ENCODE measurements at regions not wholly inside any gene's neighbourhood (a gene's known extent, or its start where the extent isn't known, plus 50 kb on each side); places are given as distances from the start of the nearest gene placed in this dataset.
A peak's percentile ranks its signal among the peaks of the same experiment; 100 is the strongest.

DNA sequence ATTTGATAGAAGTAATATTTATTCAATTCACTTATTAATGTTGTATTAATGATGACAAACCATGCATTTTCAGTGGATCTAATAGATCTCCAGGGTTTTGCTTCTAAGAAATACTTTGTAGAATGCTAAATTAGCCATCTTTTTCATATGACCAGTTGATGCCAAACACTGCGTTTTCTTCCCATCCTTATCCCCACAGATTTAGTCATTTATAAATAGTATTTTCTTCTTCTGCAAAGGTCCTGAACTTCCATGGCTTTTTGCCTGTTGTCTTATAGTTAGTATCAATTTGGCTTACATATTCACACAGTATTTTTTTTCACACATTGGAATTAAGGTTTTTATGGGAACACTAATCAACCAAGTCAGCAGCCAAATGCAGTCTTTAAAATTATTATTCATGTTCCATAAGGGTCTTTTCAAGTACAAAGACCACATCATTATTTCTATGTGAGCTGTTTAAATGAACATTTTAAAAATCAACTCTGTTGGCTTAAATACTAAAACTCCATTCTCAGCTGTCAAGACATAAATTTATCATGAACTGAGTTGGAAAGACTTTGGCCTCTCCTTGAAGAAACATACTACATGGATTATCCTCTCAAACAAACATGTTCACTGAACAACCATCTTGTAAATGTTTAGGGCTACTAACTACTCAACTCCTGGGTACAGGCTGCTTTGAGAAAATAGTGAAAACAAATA is 1278.4 kb upstream of the FLRT2 start:
- no peak overlapping the region for H3K4me3 ChIP-seq
- no peak overlapping the region for H3K27ac ChIP-seq
- DNase-seq = no peak
- peaks cover 2% of the 10 kb centered on the region for H3K4me1 ChIP-seq (ENCODE audit: insufficient read depth)
- H3K9me3 ChIP-seq = no peaks in the 10 kb centered on the region
- no peaks in the 10 kb centered on the region for H3K36me3 ChIP-seq
- 19 to 29% (median 29%) methylated on average over 1 of the region's 1 CpG for WGBS, 3 donors
- no peaks in the 10 kb centered on the region for H3K27me3 ChIP-seq
- no peak for TF ChIP-seq EP300 (IDR thresholded peaks at IDR 0.05)
- TF ChIP-seq POLR2A (IDR thresholded peaks at IDR 0.05) = no peak
- intact Hi-C loops (cut with DNase I) = no loop called here

GRCh38 chr14:84252706-84253105 is 1277.2 kb upstream of the FLRT2 start:
- Histone ChIP-seq H3K4me1 (ENCODE audit: insufficient read depth) (peaks cover 2% of the 10 kb centered on the region), H3K27ac (no peak overlapping the region), H3K9me3 (no peaks in the 10 kb centered on the region), H3K27me3 (no peaks in the 10 kb centered on the region), H3K36me3 (no peaks in the 10 kb centered on the region), H3K4me3 (no peak overlapping the region)
- intact Hi-C loops (cut with DNase I) = no loop called here
- no peak for TF ChIP-seq CTCF (IDR thresholded peaks at IDR 0.05)
- TF ChIP-seq POLR2A (IDR thresholded peaks at IDR 0.05) = no peak
- no peak for TF ChIP-seq EP300 (IDR thresholded peaks at IDR 0.05)
- DNase-seq = no peak
- 87 to 93% (median 93%) methylated on average over 2 of the region's 2 CpGs for WGBS, 3 donors

DNA sequence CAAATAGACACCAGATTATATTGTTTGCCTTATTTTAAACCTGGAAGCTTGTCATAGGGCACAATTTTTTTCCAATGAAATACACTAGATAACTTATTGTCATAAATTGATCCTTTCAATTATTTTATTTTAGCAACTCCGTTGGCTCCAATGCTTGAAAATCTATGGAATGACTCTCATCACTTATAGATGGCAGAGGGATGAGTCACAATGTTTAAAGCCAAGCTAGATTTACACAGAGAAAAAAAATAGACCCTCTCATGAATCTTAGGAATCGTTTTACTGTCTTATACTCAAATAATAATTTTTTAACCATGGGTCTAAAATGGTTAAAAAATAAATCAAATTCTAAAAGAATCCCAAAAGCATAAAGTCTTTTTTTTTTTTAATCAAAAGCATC is 1276.6 kb upstream of the FLRT2 start:
- no peak for TF ChIP-seq POLR2A (IDR thresholded peaks at IDR 0.05)
- no peak for TF ChIP-seq EP300 (IDR thresholded peaks at IDR 0.05)
- no peak for TF ChIP-seq CTCF (IDR thresholded peaks at IDR 0.05)
- no peak for DNase-seq
- H3K9me3 ChIP-seq = no peaks in the 10 kb centered on the region
- no peaks in the 10 kb centered on the region for H3K36me3 ChIP-seq
- no peak overlapping the region for H3K4me3 ChIP-seq
- no peaks in the 10 kb centered on the region for H3K27me3 ChIP-seq
- intact Hi-C loops (cut with DNase I) = no loop called here
- 84 to 90% (median 90%) methylated on average over 2 of the region's 2 CpGs for WGBS, 3 donors
- no peak overlapping the region for H3K27ac ChIP-seq
- H3K4me1 ChIP-seq (ENCODE audit: insufficient read depth) = peaks cover 2% of the 10 kb centered on the region

DNA sequence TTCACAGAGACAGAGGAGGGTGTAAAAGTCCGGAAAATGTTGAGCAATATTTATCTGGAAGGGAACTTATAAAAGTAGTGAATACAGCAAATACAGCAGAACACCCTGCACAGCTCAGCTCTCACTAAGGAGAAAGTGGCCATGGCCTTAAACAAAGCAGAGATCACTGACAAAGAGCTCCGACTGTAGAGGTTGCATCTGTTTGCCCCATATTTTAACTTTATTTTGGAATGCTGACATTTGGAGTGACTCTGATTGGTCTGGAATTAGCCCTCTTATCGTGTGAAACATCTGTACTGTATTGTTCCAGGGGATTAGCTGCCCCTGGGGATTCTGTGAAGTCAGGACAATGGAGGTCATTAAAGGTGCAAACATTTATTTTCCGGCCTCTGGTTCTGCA is 1275.7 kb upstream of the FLRT2 start:
- DNase-seq = peak in 2 of 5 donors; percentile 21 to 23
- TF ChIP-seq CTCF (IDR thresholded peaks at IDR 0.05) (no peak), POLR2A (IDR thresholded peaks at IDR 0.05) (no peak), EP300 (IDR thresholded peaks at IDR 0.05) (no peak)
- Histone ChIP-seq H3K9me3 (no peaks in the 10 kb centered on the region), H3K27ac (no peak overlapping the region), H3K27me3 (no peaks in the 10 kb centered on the region), H3K4me3 (no peak overlapping the region), H3K4me1 (ENCODE audit: insufficient read depth) (peaks cover 2% of the 10 kb centered on the region), H3K36me3 (no peaks in the 10 kb centered on the region)
- WGBS, 3 donors = 26 to 42% (median 32%) methylated on average over 4 of the region's 4 CpGs
- intact Hi-C loops (cut with DNase I) = no loop called here

DNA sequence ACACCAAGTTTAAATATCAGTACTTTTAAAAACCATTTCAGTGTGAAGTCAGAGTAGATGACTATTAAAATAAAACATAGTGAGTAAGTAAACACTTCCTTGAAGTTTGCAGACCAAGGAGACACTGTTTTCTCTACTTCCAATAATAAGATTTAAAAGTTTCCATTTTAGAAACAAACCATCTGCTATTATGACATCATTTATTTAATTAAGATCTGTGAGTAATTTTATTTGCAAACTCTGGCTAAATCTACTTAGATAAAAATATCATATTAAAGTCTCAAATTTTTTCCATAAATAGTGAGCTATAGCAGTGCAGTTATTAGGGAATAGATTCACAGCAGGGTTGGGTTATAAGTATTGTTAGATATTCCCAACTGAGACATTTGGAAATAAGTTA is 1267.0 kb upstream of the FLRT2 start:
- Histone ChIP-seq H3K27me3 (no peaks in the 10 kb centered on the region), H3K4me3 (no peak overlapping the region), H3K9me3 (no peaks in the 10 kb centered on the region), H3K27ac (no peak overlapping the region), H3K4me1 (ENCODE audit: insufficient read depth) (no peaks in the 10 kb centered on the region), H3K36me3 (no peaks in the 10 kb centered on the region)
- no peak for TF ChIP-seq POLR2A (IDR thresholded peaks at IDR 0.05)
- no peak for TF ChIP-seq EP300 (IDR thresholded peaks at IDR 0.05)
- DNase-seq = no peak
- intact Hi-C loops (cut with DNase I) = no loop called here

Measured in ovary (tissue), 7 donors.